SH-SY5Y (cell line): ENCODE measurements at regions not wholly inside any gene's neighbourhood (a gene's known extent, or its start where the extent isn't known, plus 50 kb on each side); places are given as distances from the start of the nearest gene placed in this dataset.

Experiments
- GATA2 ChIP-seq: IDR thresholded peaks from 2 replicates; pipeline ENCODE4 v1.6.1; 2011; ENCODE audit warnings: mild to moderate bottlenecking, low read depth, low read length
- GATA3 ChIP-seq: IDR thresholded peaks from 2 replicates; pipeline ENCODE4 v1.6.1; 2011; ENCODE audit warnings: low read depth, mild to moderate bottlenecking, low read length, moderate library complexity

GRCh38 chr2:173854141-173854540, 111.0 kb downstream of the SP3 start:
- TF ChIP-seq GATA2: no peak
- TF ChIP-seq GATA3: no peak
